ENCODE measurements at regions not wholly inside any gene's neighbourhood (a gene's known extent, or its start where the extent isn't known, plus 50 kb on each side); places are given as distances from the start of the nearest gene placed in this dataset.
A peak's percentile ranks its signal among the peaks of the same experiment; 100 is the strongest.

DNA sequence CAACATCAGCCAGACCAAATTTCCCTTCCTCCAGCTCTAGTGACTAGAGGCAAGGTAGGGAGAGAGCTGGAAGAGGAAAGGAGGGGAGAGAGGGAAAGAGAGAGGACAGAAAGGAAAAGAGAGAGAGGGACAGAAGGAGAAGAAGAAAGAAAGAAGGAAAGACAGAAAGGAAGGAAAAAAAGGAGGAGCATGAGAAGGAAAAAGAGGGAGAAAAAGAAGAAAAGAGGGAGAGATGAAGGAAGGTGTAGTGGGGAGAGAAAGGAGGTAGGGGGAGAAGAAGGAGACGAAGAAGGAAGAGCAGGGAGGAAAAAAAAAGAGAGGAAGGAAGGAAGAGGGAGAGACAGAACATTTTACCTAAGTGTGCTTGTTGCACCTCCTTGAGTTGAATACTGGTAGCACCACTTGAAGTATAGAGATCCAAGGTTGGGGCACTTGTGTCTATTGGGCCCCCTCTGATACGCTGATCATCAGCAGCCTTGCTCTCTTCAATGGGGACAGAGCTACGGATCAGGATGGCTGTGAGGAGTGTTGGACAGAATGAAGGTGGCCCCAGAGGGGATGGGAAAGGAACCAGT lies 232.5 kb downstream of the SUDS3 start:
- no peak for DNase-seq (ENCODE audit: low spot score)

DNA sequence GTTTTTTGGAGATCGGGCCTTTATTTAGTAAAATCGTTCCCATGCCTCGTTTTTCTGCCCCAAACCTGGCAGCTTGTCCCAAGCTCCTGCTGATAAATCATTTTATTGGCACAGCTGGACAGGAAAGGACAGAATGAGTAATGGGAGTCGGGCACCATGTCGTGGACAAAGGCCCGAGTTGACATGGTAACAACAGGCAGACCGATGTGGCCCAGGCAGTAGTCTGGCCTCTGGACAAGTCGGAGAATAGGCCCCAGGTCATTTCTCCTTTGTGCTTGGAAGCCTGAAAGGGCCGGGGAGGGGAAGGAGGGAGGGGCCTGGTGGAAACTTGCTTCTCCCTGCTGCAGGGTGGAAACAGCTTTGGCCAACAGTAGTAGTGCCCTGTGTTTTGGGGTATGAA lies 234.9 kb downstream of the SUDS3 start:
- DNase-seq (ENCODE audit: low spot score) = peak; percentile 49

DNA sequence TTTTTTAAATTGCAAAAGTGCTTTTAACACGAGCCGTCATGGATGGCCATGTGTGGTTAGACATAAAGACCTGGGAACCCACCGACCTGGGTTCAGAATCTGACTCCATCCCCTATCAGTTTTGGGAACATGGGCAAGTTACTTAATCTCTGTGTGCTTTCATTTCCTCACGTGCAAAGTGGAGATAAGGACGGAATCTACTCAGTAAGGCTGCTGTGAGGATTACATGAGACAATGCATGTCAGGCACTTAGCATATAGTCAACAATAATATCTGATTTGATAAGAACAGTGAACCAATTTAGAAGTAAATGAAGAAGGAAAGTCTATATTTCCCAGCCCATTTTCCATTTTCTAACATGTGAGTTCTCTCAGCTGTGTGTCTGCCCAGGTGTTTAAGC lies 235.4 kb downstream of the SUDS3 start:
- DNase-seq (ENCODE audit: low spot score) = no peak

DNA sequence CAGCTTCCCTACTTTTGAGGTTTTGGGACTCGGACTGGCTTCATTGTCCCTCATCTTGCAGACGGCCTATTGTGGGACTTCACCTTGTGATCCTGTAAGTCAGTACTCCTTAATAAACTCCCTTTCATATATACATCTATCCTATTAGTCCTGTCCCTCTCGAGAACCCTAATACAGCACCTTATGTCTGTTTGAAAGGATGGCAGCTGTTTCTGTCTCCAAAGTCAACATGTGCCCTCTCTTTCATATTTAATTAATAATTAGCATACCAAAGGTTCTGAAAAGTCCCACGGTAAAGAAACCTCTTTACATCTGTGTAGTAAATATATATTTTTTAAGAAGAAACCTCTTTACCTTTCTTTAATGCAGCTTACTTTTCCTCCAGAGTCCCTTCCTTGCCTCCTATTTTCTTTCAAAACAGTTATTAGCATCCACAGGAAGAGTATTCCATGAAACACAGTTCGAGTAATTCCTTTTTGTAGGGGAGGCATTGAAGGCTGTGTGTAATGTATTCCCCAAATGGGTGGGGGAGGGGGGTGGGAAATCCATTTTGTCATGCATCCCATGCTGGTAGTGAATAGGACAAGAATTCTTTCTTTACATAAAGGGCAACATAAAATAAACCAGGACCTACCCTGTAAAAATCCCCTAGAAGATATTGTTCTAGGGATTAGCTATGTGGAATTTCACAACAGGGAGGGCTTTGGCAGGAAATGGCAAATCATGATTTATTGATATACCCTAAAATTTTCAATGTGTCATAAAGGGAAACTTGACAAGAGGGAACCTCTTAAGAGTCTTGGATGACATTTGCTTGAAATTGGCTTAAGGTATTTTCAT lies 241.5 kb downstream of the SUDS3 start:
- no peak for DNase-seq (ENCODE audit: low spot score)

DNA sequence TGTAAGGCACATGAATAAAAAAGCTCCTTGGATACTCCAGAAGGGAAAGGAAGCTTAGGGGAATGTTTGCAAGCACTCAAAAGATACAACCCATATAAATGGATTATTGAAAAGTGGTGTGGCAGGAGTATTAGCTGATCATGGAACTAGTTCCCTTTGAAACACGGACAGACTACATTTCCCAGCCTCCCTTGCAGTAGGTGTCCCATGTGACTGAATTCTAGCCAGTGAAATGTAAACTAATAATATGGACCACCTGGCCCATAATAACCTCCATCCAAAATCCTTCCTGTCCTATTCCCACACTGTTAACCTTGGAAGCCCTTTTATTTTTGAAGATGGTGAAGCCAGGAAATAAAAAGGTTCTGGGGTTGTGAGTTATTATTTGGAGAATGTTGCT lies 242.3 kb downstream of the SUDS3 start:
- no peak for DNase-seq (ENCODE audit: low spot score)

DNA sequence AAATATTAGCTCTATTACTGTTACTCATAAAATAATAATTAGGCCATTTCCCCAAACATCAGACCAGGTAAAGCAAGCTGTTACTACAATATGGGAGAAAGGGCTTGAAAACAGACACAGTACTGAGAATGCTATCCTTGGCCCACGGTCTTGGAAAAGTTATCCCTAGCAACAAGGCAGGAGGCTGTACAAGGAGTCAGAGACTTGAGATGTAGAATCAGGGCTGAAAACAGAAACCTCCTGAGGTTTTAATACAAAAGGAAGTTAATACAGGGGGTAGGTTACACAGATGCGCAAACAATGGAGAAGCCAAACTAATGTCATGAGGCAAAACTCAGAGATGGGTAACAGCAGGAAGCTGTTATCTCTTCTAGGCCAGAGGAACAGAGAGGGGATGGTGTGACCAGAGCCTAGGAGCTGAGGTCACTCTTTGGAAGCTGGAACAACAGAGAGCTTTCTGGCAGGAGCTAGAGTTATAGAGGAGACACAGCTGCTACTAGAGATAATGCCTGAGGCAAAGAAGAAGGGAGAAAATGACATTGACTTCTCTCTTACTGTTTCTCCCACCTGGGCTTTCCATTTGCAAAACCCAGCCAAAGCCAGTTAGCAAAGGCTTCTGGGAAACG lies 248.8 kb downstream of the SUDS3 start:
- no peak for DNase-seq (ENCODE audit: low spot score)

DNA sequence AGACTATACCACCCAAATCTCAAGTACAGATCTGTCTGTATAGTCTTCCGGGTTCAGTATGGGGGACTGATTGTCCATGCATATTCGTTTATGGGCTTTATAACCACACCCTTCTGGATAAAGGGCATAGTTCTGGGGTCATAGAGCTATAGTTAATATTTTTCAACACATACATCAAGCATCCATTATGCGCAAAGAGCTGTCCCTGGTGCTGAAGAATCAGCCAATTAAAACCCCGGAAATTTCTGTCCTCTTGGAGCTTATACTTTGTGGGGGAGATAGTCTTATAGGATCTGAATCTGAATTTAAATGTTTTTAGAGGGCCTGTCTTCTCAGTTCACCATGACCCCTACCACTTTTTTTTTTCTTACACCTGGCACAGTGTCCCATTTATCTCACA lies 256.7 kb downstream of the SUDS3 start:
- DNase-seq (ENCODE audit: low spot score) = no peak

DNA sequence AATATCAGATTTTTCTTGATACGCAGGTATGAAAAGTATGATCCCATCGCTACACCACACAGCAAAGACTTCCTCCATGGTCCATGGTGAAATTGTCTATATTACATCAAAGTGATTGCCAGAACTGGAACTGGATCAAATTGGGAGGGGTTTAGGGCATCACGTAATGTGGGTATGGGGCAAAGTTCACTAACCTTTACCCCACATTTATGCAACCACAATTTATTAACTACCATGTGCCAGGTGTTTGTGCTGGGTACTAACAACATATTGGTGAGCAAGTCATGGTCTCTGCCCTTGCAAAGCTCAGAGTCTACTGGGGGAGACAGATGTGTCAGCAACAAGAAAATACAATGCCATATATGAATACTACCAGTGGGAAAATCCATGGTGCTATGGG lies 258.9 kb downstream of the SUDS3 start:
- DNase-seq (ENCODE audit: low spot score) = no peak

DNA sequence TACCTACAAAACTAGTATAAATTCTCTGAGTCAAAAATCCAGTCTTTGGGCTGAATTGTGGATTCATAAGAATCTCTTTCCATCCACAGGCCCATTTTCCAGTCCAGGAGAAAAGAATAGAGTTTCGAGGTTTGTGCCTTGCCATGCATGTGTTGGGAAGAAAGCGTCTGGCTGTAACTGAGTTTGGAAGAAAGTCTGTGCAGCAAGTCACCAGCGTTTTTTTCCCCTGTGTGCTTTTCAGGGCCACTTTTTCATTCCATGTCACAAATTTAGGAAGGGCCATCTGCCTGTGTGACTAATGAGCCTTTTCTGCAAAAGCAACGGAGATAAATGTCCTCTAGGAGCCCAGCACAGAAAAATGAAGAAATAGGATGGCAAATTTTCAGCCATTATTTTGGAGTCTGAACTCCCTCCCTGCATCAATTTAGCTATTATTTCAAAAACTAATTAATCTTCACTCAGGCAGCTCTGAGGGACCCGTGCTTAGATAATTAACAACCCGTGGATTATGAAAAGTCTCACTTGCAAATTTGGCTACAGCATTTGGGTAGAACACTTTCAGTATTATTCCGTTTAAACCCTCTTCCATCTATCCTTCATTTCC lies 261.5 kb downstream of the SUDS3 start:
- DNase-seq (ENCODE audit: low spot score) = no peak

DNA sequence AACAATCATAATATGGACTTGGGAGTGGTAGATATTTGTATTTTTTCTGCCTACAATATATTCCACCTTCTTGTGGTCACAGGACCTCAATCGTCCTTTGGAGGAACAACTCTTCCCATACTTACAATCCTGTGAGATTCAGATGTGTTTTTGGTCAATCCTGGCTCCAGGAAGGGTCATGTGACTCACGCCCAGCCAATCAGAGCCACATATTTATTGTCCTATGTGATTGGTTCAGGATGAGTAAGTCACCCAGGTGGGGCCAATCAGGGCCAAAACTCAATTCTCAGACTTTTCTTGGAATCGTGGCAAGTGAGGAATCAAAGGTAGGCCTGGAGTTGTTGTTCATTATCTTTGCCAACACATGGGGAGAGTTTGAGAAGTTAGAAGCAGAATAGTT lies 264.9 kb downstream of the SUDS3 start:
- no peak for DNase-seq (ENCODE audit: low spot score)

DNA sequence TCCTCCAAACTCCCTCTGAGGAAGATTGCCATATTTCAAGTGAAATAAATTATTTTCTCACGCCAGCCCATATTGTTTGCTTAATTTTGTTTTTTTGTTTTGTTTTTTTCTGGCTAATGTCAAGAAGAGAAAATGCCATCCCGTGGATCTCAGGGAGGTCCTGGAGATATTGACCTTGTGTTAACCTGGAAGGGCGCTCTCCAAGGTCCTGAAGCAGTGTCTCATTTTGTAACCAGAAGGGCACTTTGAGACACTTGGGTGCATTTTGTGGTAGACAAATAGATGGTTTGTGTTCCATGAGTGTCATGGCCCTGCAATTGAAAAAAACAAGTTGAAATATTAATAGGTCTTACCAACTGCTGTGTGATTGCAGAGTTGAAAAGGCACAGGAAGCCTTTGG lies 268.9 kb downstream of the SUDS3 start:
- DNase-seq (ENCODE audit: low spot score) = no peak

DNA sequence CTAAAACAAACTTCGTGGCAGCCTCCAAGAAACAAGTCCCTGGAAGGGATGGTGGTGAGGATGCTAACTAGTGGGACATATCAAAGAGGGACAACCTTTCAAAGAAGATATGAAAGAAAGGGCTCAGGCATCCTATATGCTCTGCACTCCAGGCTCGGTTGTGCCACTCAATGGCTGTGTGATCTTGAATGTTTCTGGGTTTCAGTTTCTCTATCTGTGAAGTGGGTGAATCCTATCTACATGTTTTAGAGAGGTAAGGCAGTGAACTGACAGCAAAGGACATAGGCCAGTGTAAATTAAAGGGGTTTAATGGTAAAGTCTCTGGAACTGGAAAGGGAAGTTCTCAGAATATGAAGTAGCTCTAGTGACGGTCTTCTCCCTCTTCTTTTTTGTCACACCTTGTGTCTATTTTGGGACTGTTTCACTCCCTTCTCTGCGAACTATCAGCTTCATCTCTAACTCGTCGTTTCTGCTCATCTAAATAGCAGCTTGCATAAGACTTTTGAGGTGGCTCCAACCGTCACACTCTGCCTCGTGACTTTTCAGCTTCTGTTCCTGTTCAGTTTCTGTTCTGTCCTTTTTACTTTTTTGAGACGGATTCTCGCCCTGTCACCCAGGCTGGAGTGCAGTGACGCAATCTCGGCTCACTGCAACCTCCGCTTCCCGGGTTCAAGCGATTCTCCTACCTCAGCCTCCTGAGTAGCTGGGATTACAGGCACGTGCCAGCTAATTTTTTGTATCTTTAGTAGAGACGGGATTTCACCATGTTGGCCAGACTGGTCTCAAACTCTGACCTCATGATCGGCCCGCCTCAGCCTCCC lies 273.6 kb downstream of the SUDS3 start:
- no peak for DNase-seq (ENCODE audit: low spot score)

DNA sequence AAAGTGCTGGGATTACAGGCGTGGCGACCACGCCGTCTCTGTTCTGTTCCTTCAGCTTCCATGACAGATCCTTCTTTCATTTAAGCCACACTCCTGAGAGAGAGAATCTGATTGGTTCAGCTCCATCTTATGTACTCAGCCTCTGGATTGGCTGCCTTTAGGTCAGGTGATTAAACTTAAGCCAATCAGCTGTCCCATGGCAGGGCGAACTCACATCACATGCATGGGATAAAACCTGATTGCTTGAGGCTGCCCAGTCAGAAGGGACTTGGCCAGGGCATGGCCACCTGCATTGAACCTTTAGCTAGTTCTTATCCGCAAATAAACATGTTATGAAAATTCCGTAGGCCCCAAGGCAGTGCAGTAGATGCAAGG lies 274.2 kb downstream of the SUDS3 start:
- DNase-seq (ENCODE audit: low spot score) = no peak

DNA sequence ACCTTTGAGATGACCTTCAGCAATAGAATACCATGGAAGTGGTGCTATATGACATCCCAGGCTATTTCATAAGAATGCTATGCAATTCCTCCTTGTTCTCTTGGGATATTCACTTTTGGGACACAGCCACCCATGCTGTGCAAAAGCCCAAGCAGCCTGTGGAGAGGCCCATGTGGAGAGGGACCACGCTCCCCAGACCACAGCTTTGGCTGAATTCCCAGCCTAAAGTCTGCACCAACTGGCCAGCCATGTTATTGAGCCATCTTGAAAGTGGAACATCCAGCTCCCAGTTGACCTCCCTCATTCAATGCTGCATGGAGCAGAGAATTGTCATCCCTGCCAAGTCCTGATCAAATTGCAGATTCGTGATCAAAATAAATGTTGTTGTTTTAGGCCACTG lies 275.1 kb downstream of the SUDS3 start:
- no peak for DNase-seq (ENCODE audit: low spot score)

DNA sequence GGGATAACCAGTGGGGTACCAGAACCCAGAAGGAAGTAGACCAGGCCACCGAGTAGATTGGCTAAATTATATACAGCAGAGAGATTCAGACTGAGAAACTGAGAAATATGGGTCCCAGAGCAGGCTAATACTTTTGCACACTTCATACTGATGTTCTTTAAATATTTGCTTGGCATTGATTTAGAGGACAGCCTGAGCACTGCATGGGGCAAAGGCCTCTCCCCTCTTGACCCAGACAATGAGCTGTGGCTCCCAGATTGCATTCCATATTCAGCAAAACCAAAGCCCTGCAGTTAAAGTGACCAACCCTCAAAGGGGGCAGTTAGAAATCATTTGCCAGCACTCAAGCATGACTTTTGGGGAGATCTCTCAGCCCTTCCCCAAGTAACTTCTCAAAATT lies 279.2 kb downstream of the SUDS3 start:
- no peak for DNase-seq (ENCODE audit: low spot score)

DNA sequence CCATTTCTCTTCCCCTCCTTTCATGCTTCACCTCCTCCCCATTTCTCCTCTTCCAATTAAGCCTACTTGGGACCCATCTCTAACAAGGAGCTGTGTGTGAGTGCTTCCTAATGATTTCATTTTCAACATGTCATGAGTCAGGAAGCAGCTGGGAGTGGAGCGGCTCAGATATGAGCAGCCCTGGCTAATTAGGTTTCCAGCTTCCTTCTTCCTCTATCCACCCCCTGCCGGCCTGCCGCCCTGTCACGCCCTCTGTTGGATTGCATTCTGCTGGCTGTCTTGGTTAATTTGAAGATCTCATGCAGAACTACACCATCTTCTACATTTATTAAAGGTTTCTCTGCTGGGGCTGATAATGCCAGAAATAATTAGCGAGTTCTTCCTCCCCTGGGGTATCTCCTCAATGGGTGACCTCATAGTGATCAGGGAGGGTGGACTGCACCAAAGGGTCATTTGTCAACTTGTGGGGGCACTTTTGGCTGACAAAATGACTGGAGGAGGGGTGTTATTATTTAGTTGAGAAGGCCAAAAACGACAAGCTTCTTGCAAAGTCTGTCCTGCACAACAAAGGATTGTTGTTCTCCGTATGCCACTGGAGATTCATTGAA lies 300.9 kb upstream of the SRRM4 start:
- no peak for DNase-seq (ENCODE audit: low spot score)

DNA sequence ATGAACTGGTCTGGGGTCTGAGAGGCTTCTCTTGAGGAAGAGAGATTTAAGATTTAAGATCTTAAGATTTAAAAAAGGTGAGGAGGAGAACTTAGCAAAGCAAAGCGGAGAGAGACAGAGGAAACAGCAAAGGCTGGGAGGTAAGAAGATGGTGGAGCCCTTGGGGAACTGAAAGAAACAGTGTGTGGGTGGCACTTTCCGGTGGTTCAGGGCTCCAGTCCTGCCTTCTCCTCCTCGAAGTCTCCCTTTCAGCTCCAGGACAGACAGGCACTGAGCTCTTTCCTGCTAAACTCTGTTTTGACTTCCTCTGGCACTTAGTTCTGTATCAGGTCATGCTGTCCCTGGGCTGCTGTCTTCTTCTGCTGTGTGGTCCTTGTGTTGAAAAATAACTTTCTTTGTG lies 298.7 kb upstream of the SRRM4 start:
- no peak for DNase-seq (ENCODE audit: low spot score)

DNA sequence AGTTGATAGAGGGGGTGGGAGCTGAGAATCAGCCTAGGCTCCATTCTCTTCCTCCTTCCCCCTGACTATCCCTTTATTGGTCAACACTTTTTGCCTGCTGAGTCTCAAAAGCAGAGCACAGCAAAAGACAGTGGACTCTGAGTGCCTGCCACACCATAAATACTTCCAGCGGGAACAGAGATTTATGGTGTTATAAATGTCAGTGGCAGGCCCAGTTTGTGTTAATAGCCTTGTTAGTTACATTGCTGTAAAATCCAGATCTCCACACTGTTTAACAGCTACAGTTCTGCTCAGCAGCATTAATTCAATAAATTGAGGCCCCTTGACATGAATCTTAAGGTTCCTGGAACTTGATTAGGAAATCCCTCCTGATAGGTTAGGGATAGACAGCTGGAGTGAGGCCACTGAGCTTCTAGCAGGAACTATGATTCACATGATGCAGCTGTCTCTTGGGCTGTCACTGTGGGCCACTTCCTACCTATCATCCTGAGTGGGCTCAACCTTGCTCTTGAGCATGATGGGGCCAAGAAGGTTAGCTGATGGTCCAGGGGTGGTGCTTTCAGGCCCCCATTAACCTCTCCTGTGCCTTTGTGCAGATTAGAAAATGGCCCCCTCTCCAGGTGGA lies 295.2 kb upstream of the SRRM4 start:
- DNase-seq (ENCODE audit: low spot score) = no peak

DNA sequence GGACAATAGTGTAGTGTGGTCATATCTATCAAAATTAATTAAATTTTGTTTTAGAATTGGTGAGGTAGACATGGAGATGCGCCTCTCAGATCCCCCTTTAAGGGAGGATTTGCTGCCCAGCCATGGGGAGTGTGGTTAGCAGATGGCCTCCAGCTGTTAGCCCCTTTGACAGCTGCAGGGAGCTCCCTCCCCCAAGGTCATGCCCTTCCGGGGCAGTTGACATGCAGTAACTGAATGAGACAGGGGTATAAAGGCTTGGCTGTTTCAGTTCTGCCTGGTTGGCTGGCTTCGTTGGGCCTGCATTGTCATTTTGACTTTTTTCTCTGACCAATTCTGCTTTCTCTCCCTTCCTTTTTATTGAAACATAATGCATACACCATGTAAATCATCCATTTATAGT lies 291.5 kb upstream of the SRRM4 start:
- no peak for DNase-seq (ENCODE audit: low spot score)

DNA sequence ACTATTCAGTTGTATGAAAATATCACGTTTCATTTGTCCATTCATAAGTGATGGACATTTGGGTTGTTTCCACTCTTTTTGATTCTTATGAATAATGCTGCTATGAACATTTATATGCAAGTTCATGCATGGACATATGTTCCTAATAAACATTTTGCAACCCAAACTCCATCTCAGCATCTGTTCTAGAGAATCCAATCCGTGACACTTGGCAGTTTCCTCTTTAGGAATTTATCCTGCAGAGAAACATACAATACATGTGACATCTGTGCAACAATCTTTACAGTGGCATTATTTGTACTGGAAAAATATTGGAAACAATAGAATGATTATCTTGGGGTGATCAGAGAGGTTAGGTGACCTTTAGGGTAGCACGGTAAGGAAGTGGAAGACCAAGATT lies 290.8 kb upstream of the SRRM4 start:
- DNase-seq (ENCODE audit: low spot score) = no peak

DNA sequence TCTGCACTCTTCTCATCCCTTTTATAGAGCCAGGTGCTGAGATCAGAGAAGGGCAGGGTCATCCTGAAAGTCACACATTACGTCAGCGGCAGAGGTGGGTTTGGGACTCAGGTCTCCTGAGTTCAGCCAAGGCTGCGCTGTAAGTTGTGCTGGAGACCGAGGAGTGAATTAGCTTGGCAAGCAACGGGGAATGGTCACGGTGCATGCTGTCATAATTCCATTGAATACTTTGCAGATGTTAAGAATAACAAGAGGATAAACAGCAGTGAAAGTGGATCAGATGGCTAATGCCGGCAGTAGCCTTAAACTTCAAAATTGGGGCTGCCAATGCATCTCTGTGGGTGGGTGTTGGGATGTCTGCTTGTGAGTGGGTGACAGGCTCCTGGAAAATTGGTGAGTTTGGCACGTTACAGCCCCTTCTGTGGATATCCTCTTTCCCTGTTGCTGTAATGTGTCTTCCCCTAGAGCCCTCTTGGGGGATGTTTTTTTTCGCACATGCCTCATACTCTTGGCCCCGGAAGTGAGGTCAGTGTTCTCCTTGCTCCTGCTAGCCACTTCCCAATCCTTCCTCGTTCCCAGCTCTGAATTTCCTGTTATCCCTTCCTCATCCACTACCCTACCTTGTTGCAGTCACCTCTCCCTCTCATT lies 287.1 kb upstream of the SRRM4 start:
- no peak for DNase-seq (ENCODE audit: low spot score)
